ENCODE measurements at regions not wholly inside any gene's neighbourhood (a gene's known extent, or its start where the extent isn't known, plus 50 kb on each side); places are given as distances from the start of the nearest gene placed in this dataset.

DNA sequence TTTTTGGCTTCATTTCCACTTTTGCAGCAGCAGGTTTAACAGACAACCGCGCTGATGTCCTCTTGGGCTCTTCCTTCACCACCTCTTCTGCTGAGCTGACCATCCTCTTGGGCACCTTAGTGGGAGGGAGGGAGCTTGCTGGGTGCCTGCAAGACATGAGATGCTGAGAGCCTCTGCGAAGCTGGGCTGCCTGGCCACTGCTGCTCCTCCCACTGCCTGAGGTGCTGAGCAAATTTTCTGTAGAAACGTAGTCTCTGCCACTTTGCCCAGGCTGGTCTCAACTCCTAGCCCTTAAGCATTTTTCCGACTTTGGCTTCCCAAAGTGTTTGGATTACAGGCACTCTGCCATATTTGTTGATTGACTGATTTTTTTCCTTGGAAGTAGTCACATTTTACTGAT is 422.2 kb upstream of the MC4R start:
- Histone ChIP-seq H3K4me2 (ENCODE audit: low read length) (no peak overlapping the region), H4K91ac (ENCODE audit: low read depth, low read length) (no peak overlapping the region), H2BK5ac (ENCODE audit: low read depth, low read length, poor library complexity) (no peak overlapping the region), H3K27ac (ENCODE audit: low read depth, low read length) (no peak overlapping the region), H3K18ac (ENCODE audit: low read length) (no peak overlapping the region), H3K4ac (ENCODE audit: low read depth, low read length) (no peak overlapping the region), H3K36me3 (ENCODE audit: control insufficient read depth in 1 of 2, insufficient read depth in 2 of 2, low read length in 2 of 2) (no peaks in the 10 kb centered on the region), H2BK12ac (ENCODE audit: low read length) (no peak overlapping the region), H2BK120ac (ENCODE audit: insufficient read depth, low read length, poor library complexity) (no peak overlapping the region), H3K27me3 (ENCODE audit: insufficient read depth, low read length) (no peaks in the 10 kb centered on the region), H3K23ac (ENCODE audit: low read length) (no peak overlapping the region), H3K4me1 (ENCODE audit: control insufficient read depth in 1 of 2, insufficient read depth in 2 of 2, low read length in 2 of 2) (no peaks in the 10 kb centered on the region), H3K9me3 (ENCODE audit: insufficient read depth, low read depth, low read length) (no peaks in the 10 kb centered on the region), H3K79me1 (ENCODE audit: low read length) (no peaks in the 10 kb centered on the region), H4K8ac (ENCODE audit: low read depth, low read length) (no peak overlapping the region), H3K14ac (ENCODE audit: low read length) (no peak overlapping the region), H3K9ac (ENCODE audit: low read length) (no peak overlapping the region), H2AK5ac (ENCODE audit: low read length) (no peak overlapping the region), H3K4me3 (ENCODE audit: low read depth, low read length) (no peak overlapping the region), H3K79me2 (ENCODE audit: control insufficient read depth, insufficient read depth, low read length, poor library complexity) (no peaks in the 10 kb centered on the region), H4K12ac (ENCODE audit: low read depth, low read length) (no peak overlapping the region), H2AFZ (ENCODE audit: insufficient read depth, low read length, poor library complexity) (no peak overlapping the region)
- DNase-seq = no peak
- WGBS (ENCODE audit: extremely low coverage, insufficient coverage, insufficient read length) = no CpG with 5 or more reads among the region's 5 CpGs

DNA sequence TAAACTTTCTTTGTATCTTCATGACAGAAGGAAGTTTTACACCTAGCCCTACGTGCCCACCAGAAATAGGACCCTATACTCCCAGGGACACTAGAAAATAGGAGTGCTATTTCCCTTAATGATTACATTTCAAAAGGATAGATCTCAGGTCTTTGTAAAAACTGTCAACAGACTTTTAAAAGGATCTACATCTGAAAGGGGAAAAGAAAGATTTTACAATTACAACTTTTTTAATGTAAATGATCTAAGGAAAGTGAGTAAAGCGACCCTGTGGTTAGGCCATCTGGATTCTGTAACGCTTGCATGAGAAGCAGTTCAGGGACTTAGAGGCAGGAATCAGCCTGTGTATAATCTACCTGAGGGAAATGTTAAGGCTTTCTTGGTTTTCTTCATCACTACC is 431.8 kb upstream of the MC4R start:
- H3K4ac ChIP-seq (ENCODE audit: low read depth, low read length) = no peak overlapping the region
- H4K91ac ChIP-seq (ENCODE audit: low read depth, low read length) = no peak overlapping the region
- H3K79me2 ChIP-seq (ENCODE audit: control insufficient read depth, insufficient read depth, low read length, poor library complexity) = no peaks in the 10 kb centered on the region
- no peaks in the 10 kb centered on the region for H3K4me1 ChIP-seq (ENCODE audit: control insufficient read depth in 1 of 2, insufficient read depth in 2 of 2, low read length in 2 of 2)
- no peak overlapping the region for H2BK12ac ChIP-seq (ENCODE audit: low read length)
- WGBS (ENCODE audit: extremely low coverage, insufficient coverage, insufficient read length) = no CpG with 5 or more reads among the region's 3 CpGs
- no peak overlapping the region for H3K4me3 ChIP-seq (ENCODE audit: low read depth, low read length)
- H3K79me1 ChIP-seq (ENCODE audit: low read length) = no peaks in the 10 kb centered on the region
- no peaks in the 10 kb centered on the region for H3K27me3 ChIP-seq (ENCODE audit: insufficient read depth, low read length)
- H4K12ac ChIP-seq (ENCODE audit: low read depth, low read length) = no peak overlapping the region
- no peak overlapping the region for H2AFZ ChIP-seq (ENCODE audit: insufficient read depth, low read length, poor library complexity)
- H2BK120ac ChIP-seq (ENCODE audit: insufficient read depth, low read length, poor library complexity) = no peak overlapping the region
- no peak overlapping the region for H2AK5ac ChIP-seq (ENCODE audit: low read length)
- no peaks in the 10 kb centered on the region for H3K9me3 ChIP-seq (ENCODE audit: insufficient read depth, low read depth, low read length)
- H3K36me3 ChIP-seq (ENCODE audit: control insufficient read depth in 1 of 2, insufficient read depth in 2 of 2, low read length in 2 of 2) = no peaks in the 10 kb centered on the region
- H3K9ac ChIP-seq (ENCODE audit: low read length) = no peak overlapping the region
- H3K27ac ChIP-seq (ENCODE audit: low read depth, low read length) = no peak overlapping the region
- H3K23ac ChIP-seq (ENCODE audit: low read length) = no peak overlapping the region
- H2BK5ac ChIP-seq (ENCODE audit: low read depth, low read length, poor library complexity) = no peak overlapping the region
- no peak overlapping the region for H3K14ac ChIP-seq (ENCODE audit: low read length)
- no peak for DNase-seq
- H3K18ac ChIP-seq (ENCODE audit: low read length) = no peak overlapping the region
- H3K4me2 ChIP-seq (ENCODE audit: low read length) = no peak overlapping the region
- H4K8ac ChIP-seq (ENCODE audit: low read depth, low read length) = no peak overlapping the region

DNA sequence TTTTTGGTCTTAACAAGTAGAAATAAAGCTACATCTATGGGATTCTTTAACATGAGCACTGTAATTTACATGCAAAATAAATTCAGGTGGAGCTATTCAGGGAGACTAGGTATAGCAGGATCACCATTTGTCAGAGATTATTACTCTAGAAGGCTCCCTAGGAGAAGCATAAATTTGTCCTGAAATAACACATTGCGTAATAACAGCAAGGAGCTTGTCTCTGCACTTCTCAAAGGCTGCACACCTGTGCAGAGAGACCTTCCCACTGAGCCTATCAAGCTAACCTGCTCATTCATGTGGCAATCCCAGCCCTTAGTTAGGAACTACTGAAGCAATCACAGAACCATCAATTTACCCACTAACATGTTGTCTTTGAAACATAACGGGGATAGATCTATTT is 437.4 kb upstream of the MC4R start:
- Histone ChIP-seq H3K27ac (ENCODE audit: low read depth, low read length) (no peak overlapping the region), H2BK12ac (ENCODE audit: low read length) (no peak overlapping the region), H3K4me1 (ENCODE audit: control insufficient read depth in 1 of 2, insufficient read depth in 2 of 2, low read length in 2 of 2) (no peaks in the 10 kb centered on the region), H3K9ac (ENCODE audit: low read length) (no peak overlapping the region), H2AK5ac (ENCODE audit: low read length) (no peak overlapping the region), H3K9me3 (ENCODE audit: insufficient read depth, low read depth, low read length) (no peaks in the 10 kb centered on the region), H2BK120ac (ENCODE audit: insufficient read depth, low read length, poor library complexity) (no peak overlapping the region), H3K79me2 (ENCODE audit: control insufficient read depth, insufficient read depth, low read length, poor library complexity) (no peaks in the 10 kb centered on the region), H4K91ac (ENCODE audit: low read depth, low read length) (no peak overlapping the region), H3K4me3 (ENCODE audit: low read depth, low read length) (no peak overlapping the region), H2BK5ac (ENCODE audit: low read depth, low read length, poor library complexity) (no peak overlapping the region), H3K79me1 (ENCODE audit: low read length) (no peaks in the 10 kb centered on the region), H3K4me2 (ENCODE audit: low read length) (no peak overlapping the region), H2AFZ (ENCODE audit: insufficient read depth, low read length, poor library complexity) (no peak overlapping the region), H3K23ac (ENCODE audit: low read length) (no peak overlapping the region), H3K4ac (ENCODE audit: low read depth, low read length) (no peak overlapping the region), H3K36me3 (ENCODE audit: control insufficient read depth in 1 of 2, insufficient read depth in 2 of 2, low read length in 2 of 2) (no peaks in the 10 kb centered on the region), H4K12ac (ENCODE audit: low read depth, low read length) (no peak overlapping the region), H3K14ac (ENCODE audit: low read length) (no peak overlapping the region), H3K18ac (ENCODE audit: low read length) (no peak overlapping the region), H4K8ac (ENCODE audit: low read depth, low read length) (no peak overlapping the region), H3K27me3 (ENCODE audit: insufficient read depth, low read length) (no peaks in the 10 kb centered on the region)
- DNase-seq = no peak
- WGBS (ENCODE audit: extremely low coverage, insufficient coverage, insufficient read length) = no CpG with 5 or more reads among the region's 2 CpGs

DNA sequence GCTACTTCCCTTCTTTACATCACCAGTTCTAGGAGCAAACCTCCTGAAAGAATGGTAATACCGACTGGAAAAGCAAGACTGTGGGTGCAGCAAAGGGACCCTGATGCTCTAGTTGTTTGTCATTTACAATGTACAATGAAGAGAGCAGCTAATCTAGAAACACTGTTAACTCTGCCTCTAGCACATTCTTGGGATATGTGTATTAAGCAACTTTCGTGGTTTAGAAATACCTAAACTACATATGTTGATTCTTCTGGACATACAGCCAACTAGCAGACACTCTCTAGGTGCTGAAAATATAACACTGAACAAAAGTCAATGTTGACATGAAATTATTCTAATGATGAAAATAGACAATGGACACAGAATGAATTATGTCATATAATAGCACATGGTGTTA is 440.3 kb upstream of the MC4R start:
- no peaks in the 10 kb centered on the region for H3K27me3 ChIP-seq (ENCODE audit: insufficient read depth, low read length)
- peak; percentile 1 to 55 for DNase-seq
- no peaks in the 10 kb centered on the region for H3K36me3 ChIP-seq (ENCODE audit: control insufficient read depth in 1 of 2, insufficient read depth in 2 of 2, low read length in 2 of 2)
- H4K91ac ChIP-seq (ENCODE audit: low read depth, low read length) = no peak overlapping the region
- no peak overlapping the region for H2BK120ac ChIP-seq (ENCODE audit: insufficient read depth, low read length, poor library complexity)
- no peak overlapping the region for H3K4me3 ChIP-seq (ENCODE audit: low read depth, low read length)
- H3K4me2 ChIP-seq (ENCODE audit: low read length) = no peak overlapping the region
- no peaks in the 10 kb centered on the region for H3K9me3 ChIP-seq (ENCODE audit: insufficient read depth, low read depth, low read length)
- H3K79me1 ChIP-seq (ENCODE audit: low read length) = no peaks in the 10 kb centered on the region
- H2AK5ac ChIP-seq (ENCODE audit: low read length) = no peak overlapping the region
- no peak overlapping the region for H3K9ac ChIP-seq (ENCODE audit: low read length)
- no peak overlapping the region for H3K18ac ChIP-seq (ENCODE audit: low read length)
- H4K8ac ChIP-seq (ENCODE audit: low read depth, low read length) = no peak overlapping the region
- no CpG with 5 or more reads among the region's 2 CpGs for WGBS (ENCODE audit: extremely low coverage, insufficient coverage, insufficient read length)
- no peak overlapping the region for H3K27ac ChIP-seq (ENCODE audit: low read depth, low read length)
- H3K4ac ChIP-seq (ENCODE audit: low read depth, low read length) = no peak overlapping the region
- H3K79me2 ChIP-seq (ENCODE audit: control insufficient read depth, insufficient read depth, low read length, poor library complexity) = no peaks in the 10 kb centered on the region
- H2AFZ ChIP-seq (ENCODE audit: insufficient read depth, low read length, poor library complexity) = no peak overlapping the region
- H3K4me1 ChIP-seq (ENCODE audit: control insufficient read depth in 1 of 2, insufficient read depth in 2 of 2, low read length in 2 of 2) = no peaks in the 10 kb centered on the region
- H3K14ac ChIP-seq (ENCODE audit: low read length) = no peak overlapping the region
- no peak overlapping the region for H3K23ac ChIP-seq (ENCODE audit: low read length)
- no peak overlapping the region for H4K12ac ChIP-seq (ENCODE audit: low read depth, low read length)
- no peak overlapping the region for H2BK12ac ChIP-seq (ENCODE audit: low read length)
- no peak overlapping the region for H2BK5ac ChIP-seq (ENCODE audit: low read depth, low read length, poor library complexity)
